ENCODE measurements at regions not wholly inside any gene's neighbourhood (a gene's known extent, or its start where the extent isn't known, plus 50 kb on each side); places are given as distances from the start of the nearest gene placed in this dataset.
"Not testable (repeated sequence)": the region's sequence is repeated elsewhere in the genome, so short reads cannot be mapped to it uniquely, and the experiment has no call there.

DNA sequence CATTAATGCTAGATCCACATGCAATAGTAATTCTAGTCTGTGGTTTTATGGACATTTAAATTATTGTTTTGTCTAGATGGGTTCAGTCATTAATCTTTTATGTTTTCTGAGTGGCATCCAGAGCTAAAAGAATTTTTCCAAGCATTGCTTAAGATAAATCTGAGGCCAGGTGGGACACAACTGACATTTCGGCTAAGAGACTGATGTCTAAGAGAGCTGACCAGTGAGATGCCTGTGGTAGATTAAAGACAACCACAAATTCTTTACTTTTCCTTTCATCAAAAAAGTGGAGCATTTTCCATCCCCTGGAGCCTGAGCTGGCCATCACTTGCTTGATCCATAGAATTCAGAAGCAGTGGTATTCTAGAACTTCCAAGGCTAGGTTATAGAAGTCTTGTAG lies 182.2 kb downstream of the NRP2 start:
- DNase-seq (ENCODE audit: low spot score): no peak
- Histone ChIP-seq H3K27ac (no peak overlapping the region), H3F3A (ENCODE audit: low read depth) (no peaks in the 10 kb centered on the region), H3K9me3 (ENCODE audit: low read depth) (no peaks in the 10 kb centered on the region), H4K20me1 (ENCODE audit: low read depth) (no peaks in the 10 kb centered on the region), H3K4me3 (no peak overlapping the region), H3K4me1 (no peaks in the 10 kb centered on the region), H3K9ac (no peak overlapping the region), H3K4me2 (no peak overlapping the region), H2AFZ (replicated peaks) (no peak overlapping the region), H3K79me2 (ENCODE audit: low read depth) (no peaks in the 10 kb centered on the region), H3K36me3 (no peaks in the 10 kb centered on the region), H3K27me3 (no peaks in the 10 kb centered on the region)
- TF ChIP-seq EZH2 (IDR thresholded peaks at IDR 0.05) (no peak), EZH2phosphoT487 (IDR thresholded peaks at IDR 0.05) (no peak)
- TF ChIP-seq, protein P1, sequence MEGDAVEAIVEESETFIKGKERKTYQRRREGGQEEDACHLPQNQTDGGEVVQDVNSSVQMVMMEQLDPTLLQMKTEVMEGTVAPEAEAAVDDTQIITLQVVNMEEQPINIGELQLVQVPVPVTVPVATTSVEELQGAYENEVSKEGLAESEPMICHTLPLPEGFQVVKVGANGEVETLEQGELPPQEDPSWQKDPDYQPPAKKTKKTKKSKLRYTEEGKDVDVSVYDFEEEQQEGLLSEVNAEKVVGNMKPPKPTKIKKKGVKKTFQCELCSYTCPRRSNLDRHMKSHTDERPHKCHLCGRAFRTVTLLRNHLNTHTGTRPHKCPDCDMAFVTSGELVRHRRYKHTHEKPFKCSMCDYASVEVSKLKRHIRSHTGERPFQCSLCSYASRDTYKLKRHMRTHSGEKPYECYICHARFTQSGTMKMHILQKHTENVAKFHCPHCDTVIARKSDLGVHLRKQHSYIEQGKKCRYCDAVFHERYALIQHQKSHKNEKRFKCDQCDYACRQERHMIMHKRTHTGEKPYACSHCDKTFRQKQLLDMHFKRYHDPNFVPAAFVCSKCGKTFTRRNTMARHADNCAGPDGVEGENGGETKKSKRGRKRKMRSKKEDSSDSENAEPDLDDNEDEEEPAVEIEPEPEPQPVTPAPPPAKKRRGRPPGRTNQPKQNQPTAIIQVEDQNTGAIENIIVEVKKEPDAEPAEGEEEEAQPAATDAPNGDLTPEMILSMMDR (IDR thresholded peaks at IDR 0.05): no peak
- no peak overlapping the region for H3K27ac Mint-ChIP-seq
- peaks cover 7% of the 10 kb centered on the region for H3K4me1 Mint-ChIP-seq
- no peak overlapping the region for H3K4me3 Mint-ChIP-seq
- H3K27me3 Mint-ChIP-seq (ENCODE audit: insufficient read depth, low read depth): no peaks in the 10 kb centered on the region
- H3K9me3 Mint-ChIP-seq: no peaks in the 10 kb centered on the region
- no peaks in the 10 kb centered on the region for H3K36me3 Mint-ChIP-seq

DNA sequence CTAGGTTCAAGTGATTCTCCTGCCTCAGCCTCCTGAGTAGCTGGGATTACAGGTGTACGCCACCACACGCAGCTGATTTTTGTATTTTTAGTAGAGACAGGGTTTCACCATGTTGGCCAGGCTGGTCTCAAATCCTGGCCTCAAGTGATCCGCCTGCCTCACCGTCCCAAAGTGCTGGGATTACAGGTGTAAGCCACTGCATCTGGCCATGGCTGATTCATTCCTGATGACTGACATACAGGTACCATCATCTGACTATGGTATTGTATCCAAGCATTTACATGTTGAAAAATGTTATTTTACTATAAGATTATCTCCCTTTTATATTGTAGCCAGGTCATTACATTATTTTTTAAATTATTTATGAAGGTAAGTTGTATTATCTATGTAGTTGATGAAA lies 180.5 kb downstream of the NRP2 start:
- H3K27ac Mint-ChIP-seq; DNase-seq (ENCODE audit: low spot score); H3K27me3 Mint-ChIP-seq (ENCODE audit: insufficient read depth, low read depth); H3K36me3 Mint-ChIP-seq; H3K9ac ChIP-seq; H3K4me1 ChIP-seq; H3F3A ChIP-seq (ENCODE audit: low read depth); H3K9me3 ChIP-seq (ENCODE audit: low read depth); H3K27me3 ChIP-seq; H3K4me3 ChIP-seq; H3K4me2 ChIP-seq; H3K9me3 Mint-ChIP-seq; H3K4me3 Mint-ChIP-seq; H3K36me3 ChIP-seq; H2AFZ ChIP-seq (replicated peaks); H4K20me1 ChIP-seq (ENCODE audit: low read depth); H3K79me2 ChIP-seq (ENCODE audit: low read depth); H3K27ac ChIP-seq: not testable (repeated sequence)
- H3K4me1 Mint-ChIP-seq: peaks cover 13% of the 10 kb centered on the region

- DNase-seq (ENCODE audit: low spot score): no peak
- Mint-ChIP-seq H3K9me3 (no peaks in the 10 kb centered on the region), H3K4me1 (peaks cover 9% of the 10 kb centered on the region), H3K4me3 (no peak overlapping the region), H3K36me3 (no peaks in the 10 kb centered on the region), H3K27me3 (ENCODE audit: insufficient read depth, low read depth) (no peaks in the 10 kb centered on the region), H3K27ac (no peak overlapping the region)
- Histone ChIP-seq H3K27ac (no peak overlapping the region), H3F3A (ENCODE audit: low read depth) (no peaks in the 10 kb centered on the region), H3K4me1 (no peaks in the 10 kb centered on the region), H3K9ac (no peak overlapping the region), H3K79me2 (ENCODE audit: low read depth) (no peaks in the 10 kb centered on the region), H3K36me3 (no peaks in the 10 kb centered on the region), H3K4me2 (no peak overlapping the region), H3K9me3 (ENCODE audit: low read depth) (no peaks in the 10 kb centered on the region), H4K20me1 (ENCODE audit: low read depth) (no peaks in the 10 kb centered on the region), H2AFZ (replicated peaks) (peak overlapping the region; percentile 2), H3K4me3 (no peak overlapping the region), H3K27me3 (no peaks in the 10 kb centered on the region)
- TF ChIP-seq EZH2 (IDR thresholded peaks at IDR 0.05) (no peak), EZH2phosphoT487 (IDR thresholded peaks at IDR 0.05) (no peak)
- TF ChIP-seq, protein P1 (IDR thresholded peaks at IDR 0.05): no peak
Observed at GRCh38 chr2:205860885-205861284, 178.6 kb downstream of the NRP2 start.

DNA sequence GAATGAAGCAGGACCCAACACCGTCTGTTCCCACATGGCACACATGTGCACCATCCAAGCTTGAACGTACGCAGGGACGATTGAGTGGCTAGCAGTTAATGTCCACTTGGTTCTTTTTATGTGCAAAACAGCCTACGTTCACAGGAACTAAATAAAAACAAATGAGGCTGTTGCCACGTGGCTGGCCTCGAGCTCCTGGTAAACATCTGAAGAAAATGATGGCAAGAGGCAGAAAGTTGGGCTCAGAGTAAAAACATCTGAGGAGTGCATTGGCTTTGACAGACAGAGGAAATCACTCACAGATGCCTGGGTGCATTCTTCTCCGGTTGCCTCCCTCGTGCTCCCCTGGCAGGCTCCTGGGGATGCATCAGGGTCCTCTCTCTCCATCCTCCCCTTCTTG lies 177.9 kb downstream of the NRP2 start:
- TF ChIP-seq EZH2phosphoT487 (IDR thresholded peaks at IDR 0.05) (no peak), EZH2 (IDR thresholded peaks at IDR 0.05) (no peak)
- TF ChIP-seq, protein P1 (IDR thresholded peaks at IDR 0.05): no peak

More for the DNA sequence above, 177.9 kb downstream of the NRP2 start:
- H3K27me3 ChIP-seq: no peaks in the 10 kb centered on the region
- DNase-seq (ENCODE audit: low spot score): no peak
- H3K36me3 ChIP-seq: no peaks in the 10 kb centered on the region
- no peaks in the 10 kb centered on the region for H3K9me3 Mint-ChIP-seq
- no peak overlapping the region for H3K4me3 ChIP-seq
- no peaks in the 10 kb centered on the region for H3K27me3 Mint-ChIP-seq (ENCODE audit: insufficient read depth, low read depth)
- H3K9ac ChIP-seq: no peak overlapping the region
- H3K36me3 Mint-ChIP-seq: no peaks in the 10 kb centered on the region
- H3K27ac Mint-ChIP-seq: no peak overlapping the region
- H3K4me2 ChIP-seq: no peak overlapping the region
- no peaks in the 10 kb centered on the region for H3K4me1 ChIP-seq
- no peaks in the 10 kb centered on the region for H3K9me3 ChIP-seq (ENCODE audit: low read depth)
- no peak overlapping the region for H3K27ac ChIP-seq
- H4K20me1 ChIP-seq (ENCODE audit: low read depth): no peaks in the 10 kb centered on the region
- no peaks in the 10 kb centered on the region for H3F3A ChIP-seq (ENCODE audit: low read depth)
- peaks cover 6% of the 10 kb centered on the region for H3K4me1 Mint-ChIP-seq
- H3K79me2 ChIP-seq (ENCODE audit: low read depth): no peaks in the 10 kb centered on the region
- no peak overlapping the region for H3K4me3 Mint-ChIP-seq
- H2AFZ ChIP-seq (replicated peaks): no peak overlapping the region
